Astrocyte (in vitro differentiated cells and primary cell): ENCODE measurements at regions not wholly inside any gene's neighbourhood (a gene's known extent, or its start where the extent isn't known, plus 50 kb on each side); places are given as distances from the start of the nearest gene placed in this dataset.

Source experiments
- DNase-seq: peaks from one replicate; pipeline ENCODE4 v3.0.0-alpha.2; 2010; ENCODE audit warnings: low read depth
- FAIRE-seq: peaks from 2 replicates; lab custom pipeline; 2011; peaks lifted over from hg19 to GRCh38; lab: Jason Lieb, UNC
- H2AFZ ChIP-seq: 2 replicates; pipeline ENCODE4 v1.6.0; 2012; ENCODE audit warnings: low read depth, low read length, inconsistent platforms
- H3K27ac ChIP-seq: 2 replicates; pipeline ENCODE4 v1.5.1; 2011; ENCODE audit warnings: low read depth, low read length, inconsistent platforms
- H3K27me3 ChIP-seq: 2 replicates; pipeline ENCODE4 v1.6.0; 2011; ENCODE audit warnings: low read length, inconsistent platforms; ENCODE audit not compliant: insufficient read depth
- H3K36me3 ChIP-seq: 2 replicates; pipeline ENCODE4 v1.5.1; 2011; ENCODE audit warnings: low read length, inconsistent platforms; ENCODE audit not compliant: insufficient read depth
- H3K4me1 ChIP-seq: 2 replicates; pipeline ENCODE4 v1.5.1; 2011; ENCODE audit warnings: low read length, inconsistent platforms; ENCODE audit not compliant: insufficient read depth
- H3K4me2 ChIP-seq: 2 replicates; pipeline ENCODE4 v1.6.0; 2012; ENCODE audit warnings: low read length, inconsistent platforms
- H3K4me3 ChIP-seq: 2 replicates; pipeline ENCODE4 v1.5.1; 2011; ENCODE audit warnings: low read depth, mild to moderate bottlenecking, low read length, inconsistent platforms; ENCODE audit not compliant: insufficient read depth
- H3K79me2 ChIP-seq: 2 replicates; pipeline ENCODE4 v1.6.0; 2012; ENCODE audit warnings: mild to moderate bottlenecking, low read length, inconsistent platforms; ENCODE audit not compliant: insufficient read depth
- H3K9ac ChIP-seq: 2 replicates; pipeline ENCODE4 v1.6.0; 2012; ENCODE audit warnings: mild to moderate bottlenecking, low read length, inconsistent platforms
- H3K9me3 ChIP-seq: 2 replicates; pipeline ENCODE4 v1.5.1; 2012; ENCODE audit warnings: low read depth, mild to moderate bottlenecking, low read length, inconsistent platforms; ENCODE audit not compliant: insufficient read depth
- H4K20me1 ChIP-seq: 2 replicates; pipeline ENCODE4 v1.6.0; 2012; ENCODE audit warnings: low read length, inconsistent platforms; ENCODE audit not compliant: insufficient read depth
- H3K27ac Mint-ChIP-seq: one replicate; pipeline ENCODE4 v1.8.0; 2021; ENCODE audit warnings: mild to moderate bottlenecking, mixed read lengths; ENCODE audit not compliant: unreplicated experiment
- H3K27me3 Mint-ChIP-seq: one replicate; pipeline ENCODE4 v1.8.0; 2021; ENCODE audit warnings: low read depth, mixed read lengths; ENCODE audit not compliant: unreplicated experiment
- H3K36me3 Mint-ChIP-seq: one replicate; pipeline ENCODE4 v1.8.0; 2021; ENCODE audit warnings: low read depth, mixed read lengths; ENCODE audit not compliant: unreplicated experiment
- H3K4me1 Mint-ChIP-seq: one replicate; pipeline ENCODE4 v1.8.0; 2021; ENCODE audit warnings: low read depth, mixed read lengths; ENCODE audit not compliant: unreplicated experiment
- H3K4me3 Mint-ChIP-seq: one replicate; pipeline ENCODE4 v1.8.0; 2021; ENCODE audit warnings: mild to moderate bottlenecking, moderate library complexity, mixed read lengths; ENCODE audit not compliant: unreplicated experiment
- H3K9me3 Mint-ChIP-seq: one replicate; pipeline ENCODE4 v1.8.0; 2021; ENCODE audit warnings: mild to moderate bottlenecking, mixed read lengths; ENCODE audit not compliant: unreplicated experiment
- EZH2 ChIP-seq: IDR thresholded peaks from 2 replicates; pipeline ENCODE4 v1.6.1; 2012; ENCODE audit warnings: mild to moderate bottlenecking, low read length, inconsistent platforms; ENCODE audit not compliant: insufficient read depth
- TF ChIP-seq, protein P1 (sequence below): IDR thresholded peaks from 2 replicates; pipeline ENCODE4 v1.5.1; 2011; ENCODE audit warnings: low read depth, mild to moderate bottlenecking, inconsistent platforms, low read length, moderate library complexity; ENCODE audit not compliant: insufficient read depth

DNA sequence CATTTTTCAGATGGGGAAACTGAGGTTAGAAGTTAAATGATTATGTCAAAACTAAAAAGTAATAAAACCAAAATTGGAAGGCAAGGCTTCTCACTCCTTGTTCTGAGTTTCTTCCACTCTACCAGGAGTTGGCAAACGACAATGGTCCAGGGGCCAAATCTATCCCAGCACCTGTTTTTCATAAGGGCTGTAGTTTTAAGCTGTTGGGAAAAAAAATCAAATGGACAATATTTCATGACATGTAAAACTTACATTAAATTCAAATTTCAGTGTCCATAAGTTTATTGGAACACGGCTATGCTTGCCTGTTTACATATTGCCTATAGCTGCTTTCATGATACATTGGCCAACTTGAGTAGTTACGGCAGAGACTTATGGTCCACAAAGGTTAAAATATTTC is 56.7 kb upstream of the TMCC3 start:
- Mint-ChIP-seq H3K36me3 (no peaks in the 10 kb centered on the region), H3K9me3 (no peaks in the 10 kb centered on the region), H3K4me1 (peaks cover 15% of the 10 kb centered on the region), H3K4me3 (no peak overlapping the region), H3K27ac (no peak overlapping the region), H3K27me3 (peaks cover 3% of the 10 kb centered on the region)
- Histone ChIP-seq H3K79me2 (no peaks in the 10 kb centered on the region), H3K9ac (no peak overlapping the region), H3K27ac (no peak overlapping the region), H3K4me2 (no peak overlapping the region), H3K27me3 (no peaks in the 10 kb centered on the region), H4K20me1 (no peaks in the 10 kb centered on the region), H3K36me3 (no peaks in the 10 kb centered on the region), H3K4me3 (no peak overlapping the region), H2AFZ (no peak overlapping the region), H3K9me3 (no peaks in the 10 kb centered on the region), H3K4me1 (peaks cover 10% of the 10 kb centered on the region)
- no peak for FAIRE-seq
- no peak for TF ChIP-seq EZH2
- TF ChIP-seq, protein P1, sequence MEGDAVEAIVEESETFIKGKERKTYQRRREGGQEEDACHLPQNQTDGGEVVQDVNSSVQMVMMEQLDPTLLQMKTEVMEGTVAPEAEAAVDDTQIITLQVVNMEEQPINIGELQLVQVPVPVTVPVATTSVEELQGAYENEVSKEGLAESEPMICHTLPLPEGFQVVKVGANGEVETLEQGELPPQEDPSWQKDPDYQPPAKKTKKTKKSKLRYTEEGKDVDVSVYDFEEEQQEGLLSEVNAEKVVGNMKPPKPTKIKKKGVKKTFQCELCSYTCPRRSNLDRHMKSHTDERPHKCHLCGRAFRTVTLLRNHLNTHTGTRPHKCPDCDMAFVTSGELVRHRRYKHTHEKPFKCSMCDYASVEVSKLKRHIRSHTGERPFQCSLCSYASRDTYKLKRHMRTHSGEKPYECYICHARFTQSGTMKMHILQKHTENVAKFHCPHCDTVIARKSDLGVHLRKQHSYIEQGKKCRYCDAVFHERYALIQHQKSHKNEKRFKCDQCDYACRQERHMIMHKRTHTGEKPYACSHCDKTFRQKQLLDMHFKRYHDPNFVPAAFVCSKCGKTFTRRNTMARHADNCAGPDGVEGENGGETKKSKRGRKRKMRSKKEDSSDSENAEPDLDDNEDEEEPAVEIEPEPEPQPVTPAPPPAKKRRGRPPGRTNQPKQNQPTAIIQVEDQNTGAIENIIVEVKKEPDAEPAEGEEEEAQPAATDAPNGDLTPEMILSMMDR: no peak
- no peak for DNase-seq

DNA sequence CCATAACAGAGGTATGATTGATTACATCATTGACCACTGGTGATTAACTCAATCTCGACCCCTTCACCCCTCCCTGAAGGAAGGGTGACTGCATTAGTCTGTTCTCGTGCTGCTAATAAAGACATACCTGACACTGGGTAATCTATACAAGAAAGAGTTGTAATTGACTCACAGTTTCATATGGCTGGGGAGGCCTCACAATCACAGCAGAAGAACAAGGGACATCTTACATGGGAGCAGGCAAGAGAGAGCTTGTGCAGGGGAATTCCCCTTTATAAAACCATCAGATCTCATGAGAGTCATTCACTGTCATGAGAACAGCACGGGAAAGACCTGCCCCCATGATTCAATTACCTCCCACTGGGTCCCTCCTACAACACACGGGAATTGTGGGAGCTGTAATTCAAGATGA is 55.9 kb upstream of the TMCC3 start:
- DNase-seq (no peak), FAIRE-seq (no peak)
- Histone ChIP-seq H3K4me1 (peaks cover 10% of the 10 kb centered on the region), H3K9ac (no peak overlapping the region), H3K79me2 (no peaks in the 10 kb centered on the region), H3K4me3 (no peak overlapping the region), H3K4me2 (no peak overlapping the region), H2AFZ (no peak overlapping the region), H3K27ac (no peak overlapping the region), H4K20me1 (no peaks in the 10 kb centered on the region), H3K9me3 (no peaks in the 10 kb centered on the region), H3K36me3 (no peaks in the 10 kb centered on the region), H3K27me3 (no peaks in the 10 kb centered on the region)
- H3K4me1 Mint-ChIP-seq: peaks cover 15% of the 10 kb centered on the region
- peaks cover 3% of the 10 kb centered on the region for H3K27me3 Mint-ChIP-seq
- H3K9me3 Mint-ChIP-seq: no peaks in the 10 kb centered on the region
- no peak for TF ChIP-seq EZH2
- TF ChIP-seq, protein P1: no peak
- H3K27ac Mint-ChIP-seq: no peak overlapping the region
- H3K36me3 Mint-ChIP-seq: no peaks in the 10 kb centered on the region
- no peak overlapping the region for H3K4me3 Mint-ChIP-seq

DNA sequence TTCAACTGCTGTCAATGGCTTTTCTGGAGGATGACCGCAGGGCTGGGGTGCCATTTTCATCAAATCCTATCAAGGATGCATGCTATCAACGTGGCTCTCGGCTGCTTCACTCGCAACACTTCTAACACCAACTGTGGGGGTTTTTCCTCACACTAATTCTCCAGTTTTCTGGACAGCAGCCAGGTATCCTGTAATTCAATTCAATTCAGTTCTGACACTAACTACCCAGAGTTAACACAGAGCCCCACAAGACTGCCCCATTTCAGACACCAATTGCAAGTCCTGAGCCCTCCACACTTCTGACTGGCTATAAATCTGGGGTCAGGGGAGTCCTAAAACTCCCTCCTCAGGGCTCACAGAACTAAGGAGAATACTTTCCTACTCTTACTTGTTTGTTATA is 55.3 kb upstream of the TMCC3 start:
- Mint-ChIP-seq H3K4me3 (no peak overlapping the region), H3K27me3 (peaks cover 3% of the 10 kb centered on the region), H3K36me3 (no peaks in the 10 kb centered on the region), H3K4me1 (peaks cover 15% of the 10 kb centered on the region), H3K27ac (peak overlapping the region; percentile 36), H3K9me3 (no peaks in the 10 kb centered on the region)
- no peak overlapping the region for H3K4me3 ChIP-seq
- TF ChIP-seq, protein P1: no peak
- TF ChIP-seq EZH2: no peak
- H4K20me1 ChIP-seq: no peaks in the 10 kb centered on the region
- no peaks in the 10 kb centered on the region for H3K9me3 ChIP-seq
- no peaks in the 10 kb centered on the region for H3K79me2 ChIP-seq
- H2AFZ ChIP-seq: no peak overlapping the region
- FAIRE-seq (no peak), DNase-seq (no peak)
- no peak overlapping the region for H3K4me2 ChIP-seq
- H3K27me3 ChIP-seq: no peaks in the 10 kb centered on the region
- H3K4me1 ChIP-seq: peaks cover 10% of the 10 kb centered on the region
- H3K36me3 ChIP-seq: no peaks in the 10 kb centered on the region
- no peak overlapping the region for H3K27ac ChIP-seq
- no peak overlapping the region for H3K9ac ChIP-seq
